Ishikawa (cell line): ENCODE measurements at regions not wholly inside any gene's neighbourhood (a gene's known extent, or its start where the extent isn't known, plus 50 kb on each side); places are given as distances from the start of the nearest gene placed in this dataset.

Experiments used
- CEBPB ChIP-seq: IDR thresholded peaks from 2 replicates; pipeline ENCODE4 v1.6.1; 2012
- CREB1 ChIP-seq: IDR thresholded peaks from 2 replicates; pipeline ENCODE4 v1.6.1; 2012; ENCODE audit warnings: low read depth
- EGR1 ChIP-seq: IDR thresholded peaks from 2 replicates; pipeline ENCODE4 v1.6.1; 2012
- EP300 ChIP-seq: IDR thresholded peaks from 2 replicates; pipeline ENCODE4 v1.6.1; 2012; ENCODE audit warnings: borderline replicate concordance
- FOXM1 ChIP-seq: IDR thresholded peaks from 2 replicates; pipeline ENCODE4 v1.6.1; 2012; ENCODE audit warnings: low read depth, borderline replicate concordance
- TAF1 ChIP-seq: IDR thresholded peaks from 2 replicates; pipeline ENCODE4 v1.6.1; 2012; ENCODE audit warnings: low read depth, mild to moderate bottlenecking
- TF ChIP-seq, protein P1 (sequence below): IDR thresholded peaks from 2 replicates; pipeline ENCODE4 v1.6.1; 2012

DNA sequence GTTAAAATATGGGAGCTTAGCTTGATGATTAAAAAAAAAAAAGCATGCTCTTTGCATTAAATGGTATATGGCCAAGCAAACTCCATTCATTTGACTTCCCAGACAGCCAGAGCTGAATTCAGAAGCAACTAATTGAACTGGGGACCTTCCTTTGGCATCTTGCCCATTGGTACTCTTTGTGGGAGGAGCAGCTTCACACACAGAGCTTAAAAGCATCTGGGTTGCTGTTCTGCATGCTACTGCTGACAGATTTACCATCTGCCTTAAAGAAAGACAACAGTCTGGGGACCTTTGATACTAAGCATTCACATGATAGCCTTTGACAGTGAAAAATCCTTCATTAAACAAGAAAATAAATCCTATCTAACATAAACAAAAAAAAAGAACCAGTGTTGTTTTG, 977.9 kb downstream of the TMTC2 start:
- TF ChIP-seq EP300 (no peak), FOXM1 (no peak), EGR1 (no peak), CREB1 (no peak), TAF1 (no peak), CEBPB (no peak)
- TF ChIP-seq, protein P1, sequence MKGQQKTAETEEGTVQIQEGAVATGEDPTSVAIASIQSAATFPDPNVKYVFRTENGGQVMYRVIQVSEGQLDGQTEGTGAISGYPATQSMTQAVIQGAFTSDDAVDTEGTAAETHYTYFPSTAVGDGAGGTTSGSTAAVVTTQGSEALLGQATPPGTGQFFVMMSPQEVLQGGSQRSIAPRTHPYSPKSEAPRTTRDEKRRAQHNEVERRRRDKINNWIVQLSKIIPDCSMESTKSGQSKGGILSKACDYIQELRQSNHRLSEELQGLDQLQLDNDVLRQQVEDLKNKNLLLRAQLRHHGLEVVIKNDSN: no peak
